GM21515 (cell line): ENCODE measurements at regions not wholly inside any gene's neighbourhood (a gene's known extent, or its start where the extent isn't known, plus 50 kb on each side); places are given as distances from the start of the nearest gene placed in this dataset.

Experiments
- ATAC-seq: cut with Tn5 transposase; IDR thresholded peaks from one replicate; pipeline ENCODE4 v1.9.1; 2021; ENCODE audit not compliant: unreplicated experiment

- no peak for ATAC-seq
Observed at GRCh38 chr13:64867856-64868255, 2362.3 kb downstream of the PCDH9 start.

DNA sequence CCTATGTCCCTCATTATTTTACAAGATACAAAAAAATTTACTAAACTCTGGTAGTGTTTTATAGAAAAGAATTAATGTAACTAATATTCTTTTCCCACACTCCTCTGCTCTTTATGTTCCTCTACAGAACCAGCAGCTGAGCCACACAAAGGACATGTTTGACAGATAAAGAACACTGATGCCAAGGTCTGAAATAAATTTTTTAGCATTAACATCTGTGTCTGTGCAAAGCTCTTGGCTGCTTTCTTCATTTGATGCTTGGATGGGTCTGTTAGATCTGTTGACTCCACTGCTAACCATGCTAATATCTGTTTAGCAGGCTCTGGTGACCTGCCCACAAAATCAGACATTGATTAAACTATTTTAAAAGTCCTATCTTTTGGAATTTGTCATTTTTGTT, 2363.8 kb downstream of the PCDH9 start:
- ATAC-seq, result no peak

DNA sequence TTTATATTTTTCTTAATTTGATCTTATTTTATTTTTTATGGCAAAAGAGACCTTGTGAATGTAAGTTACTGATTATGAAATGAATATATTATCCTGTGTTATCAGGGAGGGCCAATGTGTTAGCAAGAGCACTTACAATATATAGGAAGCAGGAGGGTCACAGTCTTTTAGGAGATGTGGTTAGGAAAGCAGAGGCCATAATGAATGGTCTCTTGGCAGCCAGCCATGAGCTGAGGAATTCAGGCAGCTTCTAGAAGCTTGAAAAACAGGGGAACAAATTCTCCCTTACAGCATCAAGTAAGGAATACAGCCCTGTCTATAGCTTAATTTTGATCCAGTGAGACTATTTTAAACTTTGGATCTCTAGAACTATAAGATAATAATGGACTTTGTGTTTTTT, 2374.6 kb downstream of the PCDH9 start:
- no peak for ATAC-seq

- no peak for ATAC-seq
Observed at GRCh38 chr13:64850017-64850416, 2380.1 kb downstream of the PCDH9 start.

- ATAC-seq, result no peak
Observed at GRCh38 chr13:64849196-64849595, 2380.9 kb downstream of the PCDH9 start.

GRCh38 chr13:64847767-64848166, 2382.4 kb downstream of the PCDH9 start:
- ATAC-seq, result no peak

GRCh38 chr13:64845110-64845509, 2385.0 kb downstream of the PCDH9 start:
- no peak for ATAC-seq

DNA sequence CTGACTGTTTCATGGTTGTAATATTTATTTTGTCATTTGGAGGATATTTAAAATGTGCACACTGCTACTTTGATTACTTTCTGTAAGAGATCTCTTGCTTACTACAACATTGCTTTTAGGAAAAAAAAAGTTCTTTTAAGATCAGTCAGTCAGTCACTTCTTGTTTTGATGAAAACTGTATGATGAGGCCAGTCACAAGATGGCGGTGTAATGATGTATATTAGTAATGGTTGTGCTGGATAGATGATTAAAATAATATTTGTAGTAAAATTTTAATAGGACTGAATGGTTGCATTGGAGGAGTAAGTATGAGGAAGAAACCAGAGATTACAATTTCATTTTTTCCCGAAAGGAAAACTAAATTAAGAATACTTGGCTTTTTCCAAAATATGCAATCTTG, 2411.1 kb downstream of the PCDH9 start:
- no peak for ATAC-seq

GRCh38 chr13:64817691-64818090, 2412.4 kb downstream of the PCDH9 start:
- no peak for ATAC-seq

DNA sequence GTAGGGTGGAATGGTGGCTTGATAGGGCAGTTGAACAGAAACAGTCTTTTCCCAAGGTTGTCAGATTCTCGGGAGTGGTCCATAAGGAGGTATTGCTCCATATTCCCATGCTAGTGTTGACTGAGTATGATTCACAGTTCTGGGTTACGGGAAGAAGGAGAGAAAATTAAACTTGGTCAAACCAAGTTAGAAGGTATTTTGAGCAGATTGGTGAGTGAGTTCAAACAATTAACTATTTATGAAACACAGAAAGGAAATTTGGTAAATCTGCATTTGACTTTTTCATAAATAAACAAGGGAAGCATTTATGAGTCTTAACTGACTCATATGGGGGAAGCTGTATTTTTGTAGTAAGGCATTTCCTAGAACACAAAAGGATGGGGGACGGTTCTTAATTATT, 2419.4 kb downstream of the PCDH9 start:
- ATAC-seq, result no peak

- no peak for ATAC-seq
Observed at GRCh38 chr13:64808704-64809103, 2421.4 kb downstream of the PCDH9 start.

GRCh38 chr13:64801768-64802167, 2428.4 kb downstream of the PCDH9 start:
- ATAC-seq, result no peak

DNA sequence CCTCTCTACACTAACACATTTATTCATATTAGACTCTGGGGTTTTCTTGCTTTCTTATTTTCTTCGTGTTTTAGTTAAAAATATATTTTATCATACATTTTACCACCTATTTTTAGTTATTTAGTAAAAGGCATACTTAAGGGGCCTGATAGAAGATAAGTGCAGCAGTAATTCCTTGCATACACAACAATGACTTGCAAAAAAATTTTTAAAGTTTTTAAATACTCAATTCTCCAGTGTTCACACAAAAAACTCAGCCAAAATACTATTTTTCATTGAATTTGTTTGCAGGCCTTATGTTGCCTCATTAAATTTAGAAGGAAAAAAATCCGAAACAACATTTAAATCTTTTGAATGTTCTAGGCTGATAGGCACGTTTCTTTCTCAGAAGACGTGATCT, 2431.7 kb downstream of the PCDH9 start:
- ATAC-seq, result no peak

GRCh38 chr13:64793592-64793991, 2436.5 kb downstream of the PCDH9 start:
- no peak for ATAC-seq

DNA sequence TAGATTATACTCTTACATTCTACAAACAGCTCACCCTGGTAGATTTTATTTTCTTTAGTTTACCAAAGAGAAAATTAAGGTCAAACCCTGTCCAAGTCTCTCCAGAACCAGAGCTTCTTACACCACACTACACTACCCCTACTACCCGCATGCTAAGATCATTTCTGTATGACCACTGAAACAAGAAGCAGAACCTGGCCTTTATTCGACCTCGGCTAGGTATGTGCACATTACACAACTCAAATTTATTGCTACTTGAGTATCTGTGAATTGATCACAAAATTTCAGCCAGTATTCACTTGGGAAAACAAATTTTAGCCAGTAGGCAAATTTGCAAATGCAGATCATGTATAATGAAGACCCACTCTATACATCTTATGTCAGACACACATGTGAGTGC, 2437.0 kb downstream of the PCDH9 start:
- no peak for ATAC-seq

DNA sequence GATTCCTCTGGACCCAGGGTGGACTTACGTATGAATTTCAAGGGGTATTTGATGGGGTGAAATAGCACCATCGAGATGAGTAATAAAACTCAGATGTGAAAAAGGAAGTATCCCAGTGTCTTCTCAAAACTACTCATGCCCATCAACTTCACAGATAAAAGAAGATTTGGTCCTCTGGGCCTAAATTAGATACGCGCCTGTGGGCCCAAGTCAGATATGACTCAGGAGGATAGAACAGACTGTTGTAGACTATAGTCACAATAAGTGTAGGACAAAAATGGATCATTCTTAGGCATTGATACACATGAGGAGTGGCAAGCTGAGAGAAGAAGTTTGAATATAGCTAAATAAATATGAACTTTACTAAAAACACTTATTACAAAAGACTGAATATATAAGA, 2438.8 kb downstream of the PCDH9 start:
- no peak for ATAC-seq

- no peak for ATAC-seq
Observed at GRCh38 chr13:64782466-64782865, 2447.7 kb downstream of the PCDH9 start.

GRCh38 chr13:64778002-64778401, 2452.1 kb downstream of the PCDH9 start:
- no peak for ATAC-seq

DNA sequence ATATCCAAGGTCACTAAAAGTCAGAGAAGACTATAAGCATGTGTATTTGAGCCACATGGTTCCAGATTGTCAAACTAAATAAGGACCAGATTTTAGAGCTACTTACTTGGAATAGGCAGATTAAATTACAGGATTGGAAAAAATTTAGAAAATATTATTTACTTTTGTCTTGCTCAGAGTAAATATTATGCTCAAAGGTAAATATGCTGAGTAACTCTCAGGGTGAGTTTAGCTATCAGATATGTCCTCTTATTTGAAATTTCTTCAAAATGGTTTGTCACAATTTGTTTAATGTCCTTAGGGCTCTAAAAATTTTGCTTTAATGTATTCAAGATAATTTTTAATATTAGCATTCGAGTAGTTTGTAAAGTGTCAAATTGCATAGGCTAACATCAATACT, 2455.2 kb downstream of the PCDH9 start:
- no peak for ATAC-seq

DNA sequence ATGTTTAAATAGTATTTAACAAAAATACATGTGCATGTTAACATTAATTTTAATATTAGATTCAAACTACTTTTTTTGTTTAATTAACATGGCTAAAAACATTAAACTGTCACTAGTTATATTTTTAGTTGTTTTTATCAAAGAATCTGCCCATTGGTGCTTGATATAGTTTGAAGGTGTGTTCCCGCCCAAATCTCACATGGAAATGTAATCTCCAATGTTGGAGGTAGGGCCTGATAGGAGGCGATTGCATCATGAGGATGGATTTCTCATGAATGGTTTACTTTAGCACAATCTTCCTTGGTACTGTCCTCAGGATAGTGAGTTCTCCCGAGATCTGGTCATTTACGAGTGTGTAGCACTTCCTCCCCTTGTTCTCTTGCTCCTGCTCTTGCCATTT, 2459.4 kb downstream of the PCDH9 start:
- no peak for ATAC-seq

GRCh38 chr13:64767054-64767453, 2463.1 kb downstream of the PCDH9 start:
- no peak for ATAC-seq

- ATAC-seq, result no peak
Observed at GRCh38 chr13:64765636-64766035, 2464.5 kb downstream of the PCDH9 start.

- ATAC-seq, result no peak
Observed at GRCh38 chr13:64758521-64759244, 2471.5 kb downstream of the PCDH9 start.
